ENCODE measurements at regions not wholly inside any gene's neighbourhood (a gene's known extent, or its start where the extent isn't known, plus 50 kb on each side); places are given as distances from the start of the nearest gene placed in this dataset.

GRCh38 chr9:106298997-106299396, 564.0 kb upstream of the ZNF462 start:
- TF ChIP-seq CTCF (IDR thresholded peaks at IDR 0.05) (no peak), POLR2A (IDR thresholded peaks at IDR 0.05) (no peak), EP300 (IDR thresholded peaks at IDR 0.05) (no peak)
